ENCODE measurements at regions not wholly inside any gene's neighbourhood (a gene's known extent, or its start where the extent isn't known, plus 50 kb on each side); places are given as distances from the start of the nearest gene placed in this dataset.
"Not testable (repeated sequence)": the region's sequence is repeated elsewhere in the genome, so short reads cannot be mapped to it uniquely, and the experiment has no call there.

DNA sequence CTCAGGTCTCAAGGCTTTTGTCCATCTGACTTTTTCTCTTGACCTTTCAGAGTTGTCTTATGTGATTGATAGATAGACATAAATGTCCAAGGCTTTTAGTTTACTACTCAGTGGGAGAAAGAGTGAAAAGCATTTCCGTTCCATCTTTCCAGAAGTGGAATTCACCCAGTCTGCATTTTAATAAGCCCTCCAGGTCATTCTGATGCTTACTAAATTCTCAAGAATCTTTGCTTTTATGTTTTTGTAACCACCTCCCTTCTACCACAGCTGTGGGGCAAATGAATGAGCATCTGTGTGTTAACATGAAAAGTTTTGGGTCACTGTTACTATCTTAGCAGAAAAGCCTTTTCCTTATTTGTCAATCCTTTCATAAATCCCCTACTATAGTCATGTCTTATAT, 251.4 kb downstream of the LRIG3 start:
- Mint-ChIP-seq H3K9me3 (ENCODE audit: unreplicated experiment) (no peaks in the 10 kb centered on the region), H3K36me3 (ENCODE audit: insufficient read depth, unreplicated experiment) (no peaks in the 10 kb centered on the region), H3K4me1 (ENCODE audit: insufficient read depth, unreplicated experiment) (no peaks in the 10 kb centered on the region), H3K27ac (ENCODE audit: low read depth, unreplicated experiment) (no peak overlapping the region), H3K4me3 (ENCODE audit: unreplicated experiment) (no peak overlapping the region), H3K27me3 (ENCODE audit: insufficient read depth, unreplicated experiment) (no peaks in the 10 kb centered on the region)
- TF ChIP-seq CTCF (IDR thresholded peaks at IDR 0.05; ENCODE audit: unreplicated experiment), result no peak
- ChIA-PET POLR2A (no interaction called here), CTCF (no interaction called here)
- intact Hi-C loops (cut with micrococcal nuclease), result no loop called here
- BruUV-seq (replicated peaks), result no TSS peak
- DNase-seq (ENCODE audit: unreplicated experiment), result no peak

- CTCF ChIA-PET, result no interaction called here
- Mint-ChIP-seq H3K27me3 (ENCODE audit: insufficient read depth, unreplicated experiment) (no peaks in the 10 kb centered on the region), H3K27ac (ENCODE audit: low read depth, unreplicated experiment) (no peak overlapping the region), H3K4me3 (ENCODE audit: unreplicated experiment) (no peak overlapping the region), H3K36me3 (ENCODE audit: insufficient read depth, unreplicated experiment) (no peaks in the 10 kb centered on the region), H3K9me3 (ENCODE audit: unreplicated experiment) (no peaks in the 10 kb centered on the region), H3K4me1 (ENCODE audit: insufficient read depth, unreplicated experiment) (no peaks in the 10 kb centered on the region)
- intact Hi-C loops (cut with micrococcal nuclease), result no loop called here
- POLR2A ChIA-PET, result no interaction called here
- BruUV-seq (replicated peaks), result no TSS peak
- no peak for DNase-seq (ENCODE audit: unreplicated experiment)
- TF ChIP-seq CTCF (IDR thresholded peaks at IDR 0.05; ENCODE audit: unreplicated experiment), result no peak
These were observed 249.7 kb downstream of the LRIG3 start for GRCh38 chr12:58670623-58671022.

DNA sequence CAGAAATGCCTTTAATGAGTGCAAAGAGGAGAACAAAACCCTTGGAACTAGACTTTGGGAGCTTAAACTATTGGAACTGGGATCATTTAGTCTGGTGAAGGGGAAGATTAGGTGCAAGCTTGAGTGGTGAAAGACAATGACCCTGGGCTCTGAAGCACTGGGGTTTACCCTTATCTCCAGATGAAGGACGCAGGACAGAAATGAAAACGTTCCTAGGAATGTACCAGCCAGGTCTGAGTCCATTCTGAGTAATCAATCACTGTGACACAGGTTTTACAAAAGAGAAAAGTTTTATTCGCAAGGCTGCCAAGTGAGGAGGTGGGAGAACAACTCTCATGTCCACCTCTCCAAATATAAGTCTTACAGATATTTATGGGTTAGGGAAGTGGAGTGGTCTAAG, 249.1 kb downstream of the LRIG3 start:
- DNase-seq (ENCODE audit: unreplicated experiment), result no peak
- no peak for TF ChIP-seq CTCF (IDR thresholded peaks at IDR 0.05; ENCODE audit: unreplicated experiment)
- Mint-ChIP-seq H3K9me3 (ENCODE audit: unreplicated experiment) (no peaks in the 10 kb centered on the region), H3K27me3 (ENCODE audit: insufficient read depth, unreplicated experiment) (no peaks in the 10 kb centered on the region), H3K36me3 (ENCODE audit: insufficient read depth, unreplicated experiment) (no peaks in the 10 kb centered on the region), H3K4me3 (ENCODE audit: unreplicated experiment) (no peak overlapping the region), H3K27ac (ENCODE audit: low read depth, unreplicated experiment) (no peak overlapping the region), H3K4me1 (ENCODE audit: insufficient read depth, unreplicated experiment) (no peaks in the 10 kb centered on the region)
- CTCF ChIA-PET, result no interaction called here
- no TSS peak for BruUV-seq (replicated peaks)
- intact Hi-C loops (cut with micrococcal nuclease), result no loop called here
- POLR2A ChIA-PET, result no interaction called here

- intact Hi-C loops (cut with micrococcal nuclease), result no loop called here
- POLR2A ChIA-PET, result no interaction called here
- H3K4me1 Mint-ChIP-seq (ENCODE audit: insufficient read depth, unreplicated experiment), result no peaks in the 10 kb centered on the region
- H3K9me3 Mint-ChIP-seq (ENCODE audit: unreplicated experiment), result peaks cover under 1% of the 10 kb centered on the region
- H3K27me3 Mint-ChIP-seq (ENCODE audit: insufficient read depth, unreplicated experiment), result no peaks in the 10 kb centered on the region
- DNase-seq (ENCODE audit: unreplicated experiment), result no peak
- no peak overlapping the region for H3K4me3 Mint-ChIP-seq (ENCODE audit: unreplicated experiment)
- no TSS peak for BruUV-seq (replicated peaks)
- no peak overlapping the region for H3K27ac Mint-ChIP-seq (ENCODE audit: low read depth, unreplicated experiment)
- CTCF ChIA-PET, result no interaction called here
- TF ChIP-seq CTCF (IDR thresholded peaks at IDR 0.05; ENCODE audit: unreplicated experiment), result no peak
- no peaks in the 10 kb centered on the region for H3K36me3 Mint-ChIP-seq (ENCODE audit: insufficient read depth, unreplicated experiment)
These were observed 247.3 kb downstream of the LRIG3 start for GRCh38 chr12:58673021-58673420.

- H3K4me1 Mint-ChIP-seq (ENCODE audit: insufficient read depth, unreplicated experiment); CTCF ChIA-PET; BruUV-seq (replicated peaks); H3K27me3 Mint-ChIP-seq (ENCODE audit: insufficient read depth, unreplicated experiment); H3K9me3 Mint-ChIP-seq (ENCODE audit: unreplicated experiment); intact Hi-C loops (cut with micrococcal nuclease); H3K4me3 Mint-ChIP-seq (ENCODE audit: unreplicated experiment); DNase-seq (ENCODE audit: unreplicated experiment); H3K27ac Mint-ChIP-seq (ENCODE audit: low read depth, unreplicated experiment); H3K36me3 Mint-ChIP-seq (ENCODE audit: insufficient read depth, unreplicated experiment): not testable (repeated sequence)
- POLR2A ChIA-PET, result interaction anchor here (0.6 kb wide), 1 partner anchor 172 kb away, joined by 3 read pairs; no protein-coding TSS in a partner anchor
These were observed 242.5 kb downstream of the LRIG3 start for GRCh38 chr12:58677833-58678232.

Measured in MCF 10A (cell line).